H7 (cell line): ENCODE measurements at regions not wholly inside any gene's neighbourhood (a gene's known extent, or its start where the extent isn't known, plus 50 kb on each side); places are given as distances from the start of the nearest gene placed in this dataset.

ENCODE experiments used
- DNase-seq: peaks from one replicate; pipeline ENCODE4 v3.0.0; 2012
- H3K27me3 ChIP-seq: 2 replicates; pipeline ENCODE4 v1.6.0; 2011; ENCODE audit warnings: mild to moderate bottlenecking, low read length; ENCODE audit not compliant: control insufficient read depth, insufficient read depth
- H3K36me3 ChIP-seq: replicated peaks from 2 replicates; pipeline ENCODE4 v1.5.1; 2011; ENCODE audit warnings: low read length; ENCODE audit not compliant: control insufficient read depth, insufficient read depth
- H3K4me3 ChIP-seq: 2 replicates; pipeline ENCODE4 v1.5.1; 2011; ENCODE audit warnings: low read depth, mild to moderate bottlenecking, control low read depth, low read length, moderate library complexity; ENCODE audit not compliant: insufficient read depth

GRCh38 chr3:17983106-17983505 is 240.7 kb upstream of the TBC1D5 start:
- no peak overlapping the region for H3K4me3 ChIP-seq
- H3K36me3 ChIP-seq = no peaks in the 10 kb centered on the region
- no peak for DNase-seq
- no peaks in the 10 kb centered on the region for H3K27me3 ChIP-seq

- DNase-seq = no peak
- H3K36me3 ChIP-seq = no peaks in the 10 kb centered on the region
These were observed 239.9 kb upstream of the TBC1D5 start for GRCh38 chr3:17982211-17982880.

DNA sequence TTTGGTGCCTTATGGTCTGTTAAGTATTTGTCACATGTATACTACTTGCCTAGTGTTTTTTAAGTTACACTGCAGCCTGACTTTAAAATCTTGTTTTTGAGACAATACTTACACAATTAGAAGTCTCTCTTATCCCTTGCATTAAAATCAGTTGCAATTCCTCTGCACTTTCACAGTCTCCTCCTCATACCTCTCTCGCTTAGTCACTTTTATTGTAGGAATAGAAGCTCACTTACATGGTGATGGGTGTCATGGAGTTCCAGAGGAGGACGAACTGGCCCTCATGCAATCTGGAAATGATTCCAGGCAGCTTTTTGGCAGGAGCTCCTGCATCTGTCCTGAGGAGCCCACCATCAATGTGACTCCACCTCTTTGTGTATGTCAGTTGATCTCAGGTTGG is 238.4 kb upstream of the TBC1D5 start:
- H3K4me3 ChIP-seq = no peak overlapping the region
- no peaks in the 10 kb centered on the region for H3K36me3 ChIP-seq
- DNase-seq = no peak
- H3K27me3 ChIP-seq = no peaks in the 10 kb centered on the region

More at GRCh38 chr3:17982211-17982880, 239.9 kb upstream of the TBC1D5 start:
- H3K4me3 ChIP-seq = no peak overlapping the region
- no peaks in the 10 kb centered on the region for H3K27me3 ChIP-seq

GRCh38 chr3:17979911-17980310 is 237.5 kb upstream of the TBC1D5 start:
- H3K4me3 ChIP-seq = no peak overlapping the region
- DNase-seq = no peak
- H3K27me3 ChIP-seq = no peaks in the 10 kb centered on the region
- no peaks in the 10 kb centered on the region for H3K36me3 ChIP-seq

GRCh38 chr3:17979252-17979651 is 236.8 kb upstream of the TBC1D5 start:
- H3K36me3 ChIP-seq = no peaks in the 10 kb centered on the region
- H3K27me3 ChIP-seq = no peaks in the 10 kb centered on the region
- DNase-seq = peak; percentile 2
- H3K4me3 ChIP-seq = no peak overlapping the region

GRCh38 chr3:17974206-17974841 is 231.9 kb upstream of the TBC1D5 start:
- no peak for DNase-seq
- Histone ChIP-seq H3K4me3 (no peak overlapping the region), H3K27me3 (no peaks in the 10 kb centered on the region), H3K36me3 (no peaks in the 10 kb centered on the region)

DNA sequence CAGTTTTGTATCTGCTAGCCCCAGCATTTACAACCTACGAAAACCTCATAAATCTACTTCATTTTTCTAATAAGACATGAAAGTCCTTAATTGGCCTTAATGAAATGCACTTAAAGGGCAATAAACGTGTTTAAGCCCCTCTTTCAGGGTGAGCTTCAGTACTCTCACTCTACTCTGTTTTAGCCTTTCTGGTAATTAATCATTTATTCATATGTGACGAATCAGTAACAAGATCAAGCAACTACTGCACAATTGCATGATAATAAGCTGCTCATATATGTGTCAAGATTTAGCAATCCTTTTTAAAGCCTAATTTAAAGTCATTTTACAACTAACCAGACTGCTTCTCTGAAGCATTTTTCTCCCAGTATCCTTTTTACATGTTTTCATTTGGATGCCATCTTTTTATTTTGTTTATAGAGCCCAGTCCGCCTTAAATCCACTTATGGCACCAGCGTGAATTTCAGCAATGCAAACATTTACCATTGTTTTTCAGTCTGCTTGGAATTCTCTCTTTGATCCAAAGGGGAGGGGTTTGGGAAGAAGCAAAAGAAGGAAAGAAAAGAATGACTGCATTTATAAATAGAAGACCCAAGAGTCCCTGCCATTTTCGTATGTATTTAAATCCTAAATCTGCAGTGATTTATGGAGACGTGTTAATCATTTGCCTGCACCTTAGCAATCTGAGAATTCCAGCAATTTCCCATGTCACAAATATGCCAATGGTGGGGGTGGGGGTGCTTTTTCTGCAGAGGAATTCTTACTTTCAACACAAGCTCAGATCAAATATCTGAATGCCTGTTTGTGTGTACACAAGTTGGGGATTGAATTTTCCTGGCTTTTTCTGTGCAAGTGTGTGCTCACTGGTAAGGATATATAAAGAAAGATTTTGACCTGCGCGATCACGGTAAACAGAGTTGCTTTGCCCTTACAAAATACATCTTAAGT is 230.8 kb upstream of the TBC1D5 start:
- Histone ChIP-seq H3K27me3 (no peaks in the 10 kb centered on the region), H3K36me3 (no peaks in the 10 kb centered on the region), H3K4me3 (no peak overlapping the region)
- DNase-seq = no peak

DNA sequence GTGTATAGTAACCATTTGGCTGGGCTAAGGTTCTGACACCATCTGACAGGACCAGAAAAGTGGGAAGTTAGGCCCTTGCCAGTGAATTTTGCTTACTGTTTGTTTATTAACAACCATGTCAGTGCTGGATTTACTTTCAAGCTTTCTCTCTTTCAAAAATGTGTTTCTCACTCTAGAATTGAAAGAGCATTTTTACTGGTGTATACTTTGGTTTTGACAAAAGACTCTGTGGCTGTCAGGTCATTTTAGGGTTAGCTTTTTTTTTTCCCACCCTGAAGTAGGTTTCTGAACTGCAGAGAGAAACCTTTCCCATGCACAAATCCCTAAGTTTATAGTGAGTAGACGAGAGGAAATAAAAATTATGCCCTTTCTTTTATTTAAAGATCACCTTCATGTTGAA is 230.0 kb upstream of the TBC1D5 start:
- Histone ChIP-seq H3K4me3 (no peak overlapping the region), H3K27me3 (no peaks in the 10 kb centered on the region), H3K36me3 (no peaks in the 10 kb centered on the region)
- no peak for DNase-seq

GRCh38 chr3:17972030-17972429 is 229.6 kb upstream of the TBC1D5 start:
- Histone ChIP-seq H3K27me3 (no peaks in the 10 kb centered on the region), H3K4me3 (no peak overlapping the region), H3K36me3 (no peaks in the 10 kb centered on the region)
- DNase-seq = no peak

DNA sequence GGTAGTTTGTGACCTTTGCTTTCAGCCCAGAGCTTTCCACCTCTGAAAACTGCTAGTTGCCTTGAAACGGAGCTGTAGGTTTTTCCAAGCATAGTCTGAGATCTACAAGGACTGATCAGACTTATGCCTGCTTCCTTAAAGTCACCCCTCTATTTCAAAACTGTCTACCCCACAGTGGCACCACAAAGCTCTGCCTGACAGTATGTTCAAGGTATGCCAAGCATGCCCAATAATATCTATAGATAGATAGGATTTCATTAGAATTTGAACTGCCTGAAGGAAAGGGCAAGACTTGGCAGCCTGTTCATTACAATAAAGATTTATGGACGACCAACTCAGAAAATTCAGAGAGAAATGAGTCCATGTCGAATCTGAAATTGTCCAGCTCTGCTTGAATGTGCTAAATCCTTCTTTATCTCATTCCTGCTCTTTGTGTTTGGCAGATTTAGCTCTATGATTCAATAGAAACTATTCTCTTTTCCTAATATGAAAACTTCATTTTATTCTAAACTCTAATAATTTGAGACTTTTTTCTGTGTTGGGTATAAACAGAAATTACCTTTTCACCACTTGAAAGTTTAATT is 227.6 kb upstream of the TBC1D5 start:
- H3K4me3 ChIP-seq = no peak overlapping the region
- no peak for DNase-seq
- H3K27me3 ChIP-seq = no peaks in the 10 kb centered on the region
- H3K36me3 ChIP-seq = no peaks in the 10 kb centered on the region

- no peak for DNase-seq
- no peaks in the 10 kb centered on the region for H3K36me3 ChIP-seq
- H3K4me3 ChIP-seq = no peak overlapping the region
- H3K27me3 ChIP-seq = no peaks in the 10 kb centered on the region
These were observed 226.8 kb upstream of the TBC1D5 start for GRCh38 chr3:17969244-17969643.

DNA sequence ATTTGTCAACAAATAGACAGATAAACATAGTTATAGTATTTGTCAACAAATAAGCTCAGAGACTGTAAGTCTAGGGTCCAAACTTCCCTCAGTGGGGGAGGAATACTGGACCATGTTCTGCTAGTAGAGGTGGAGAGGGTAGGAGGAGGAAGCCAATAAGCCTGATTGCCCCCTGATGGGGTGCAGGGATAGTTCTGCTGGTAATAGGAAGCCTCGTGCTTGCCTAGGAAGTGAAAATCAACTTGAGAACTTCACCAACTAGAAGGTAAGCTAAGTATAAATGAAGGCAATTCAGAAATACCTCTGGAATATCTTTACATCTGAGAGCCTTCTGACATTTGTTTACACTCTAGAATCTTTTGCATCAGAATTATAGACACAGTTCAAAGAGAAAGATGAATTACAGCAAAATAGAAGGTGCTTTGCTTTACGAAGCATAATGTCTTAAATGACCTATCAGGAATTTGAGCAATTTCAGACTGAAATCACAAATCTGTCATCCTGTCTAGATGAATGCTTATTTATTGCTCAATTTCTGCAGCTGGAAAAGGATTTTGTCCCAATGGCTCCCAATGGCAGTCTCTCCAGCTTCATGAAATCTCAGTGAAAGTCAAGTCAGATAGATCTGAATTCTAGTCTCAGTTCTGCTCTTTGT is 225.6 kb upstream of the TBC1D5 start:
- peak; percentile 5 for DNase-seq
- Histone ChIP-seq H3K4me3 (no peak overlapping the region), H3K27me3 (no peaks in the 10 kb centered on the region), H3K36me3 (no peaks in the 10 kb centered on the region)

DNA sequence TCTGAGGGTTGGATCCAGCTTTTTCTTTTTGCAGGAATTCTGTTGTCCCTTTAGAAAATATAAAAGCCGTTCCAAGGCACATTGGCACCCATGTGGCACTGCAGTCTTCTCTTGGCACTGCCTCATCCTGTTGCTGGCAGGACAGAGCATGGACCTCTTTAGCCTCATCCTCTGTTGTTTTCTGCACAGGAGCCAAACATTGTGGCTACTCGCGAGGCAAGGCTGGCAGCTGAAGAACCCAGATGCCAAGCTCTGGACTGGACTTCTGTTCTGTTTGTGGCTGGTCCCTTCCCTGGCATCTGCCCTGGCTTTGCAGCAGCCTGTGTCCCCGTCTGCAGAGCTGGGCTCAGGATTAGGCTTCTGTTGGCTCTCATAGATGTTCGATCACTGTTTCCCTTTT is 224.7 kb upstream of the TBC1D5 start:
- Histone ChIP-seq H3K36me3 (no peaks in the 10 kb centered on the region), H3K4me3 (no peak overlapping the region), H3K27me3 (no peaks in the 10 kb centered on the region)
- DNase-seq = no peak

- Histone ChIP-seq H3K36me3 (no peaks in the 10 kb centered on the region), H3K4me3 (no peak overlapping the region), H3K27me3 (no peaks in the 10 kb centered on the region)
- DNase-seq = no peak
These were observed 222.9 kb upstream of the TBC1D5 start for GRCh38 chr3:17965331-17965730.
